ENCODE measurements at regions not wholly inside any gene's neighbourhood (a gene's known extent, or its start where the extent isn't known, plus 50 kb on each side); places are given as distances from the start of the nearest gene placed in this dataset.

DNA sequence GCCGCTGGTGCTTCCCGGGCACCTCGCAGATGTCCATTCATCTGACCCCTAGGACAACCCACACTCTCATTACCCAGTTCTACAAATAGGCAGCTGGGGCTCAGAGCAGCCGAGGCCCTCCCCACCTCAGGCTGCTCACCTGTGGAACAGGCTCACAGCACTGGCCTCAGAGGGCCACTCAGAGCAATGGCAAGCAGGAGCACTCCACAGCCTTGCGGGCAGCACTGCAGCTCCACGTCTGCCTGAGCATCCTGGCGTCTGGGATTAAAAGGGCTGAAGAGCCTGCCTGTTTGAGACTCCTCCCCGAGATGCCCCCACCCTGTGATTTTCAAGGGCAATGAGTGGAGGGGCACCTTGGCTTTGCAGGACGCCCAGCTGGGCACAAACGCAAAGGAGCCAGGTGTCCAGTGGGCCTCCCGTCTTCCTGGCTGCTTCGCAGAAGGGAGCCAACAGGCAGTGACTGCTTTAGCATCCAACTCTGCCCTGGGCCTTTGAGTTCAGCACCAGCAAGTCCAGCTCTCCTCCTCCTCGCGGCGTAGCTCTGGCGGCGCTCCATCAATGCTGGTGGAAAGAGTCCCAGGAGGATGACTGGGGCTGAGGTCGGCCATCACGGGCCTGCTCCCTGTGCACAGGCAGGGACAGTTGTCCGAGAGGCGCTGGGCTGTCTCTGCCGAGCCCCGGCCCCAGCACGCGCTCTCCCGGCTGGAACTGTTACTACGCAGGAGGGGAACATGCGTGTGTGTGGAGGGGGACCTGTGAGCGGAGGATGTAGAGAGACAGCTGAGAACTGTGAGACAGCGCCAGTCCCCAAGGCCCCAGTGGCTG lies 297.2 kb downstream of the NDUFA10 start:
- TF ChIP-seq, protein P1, sequence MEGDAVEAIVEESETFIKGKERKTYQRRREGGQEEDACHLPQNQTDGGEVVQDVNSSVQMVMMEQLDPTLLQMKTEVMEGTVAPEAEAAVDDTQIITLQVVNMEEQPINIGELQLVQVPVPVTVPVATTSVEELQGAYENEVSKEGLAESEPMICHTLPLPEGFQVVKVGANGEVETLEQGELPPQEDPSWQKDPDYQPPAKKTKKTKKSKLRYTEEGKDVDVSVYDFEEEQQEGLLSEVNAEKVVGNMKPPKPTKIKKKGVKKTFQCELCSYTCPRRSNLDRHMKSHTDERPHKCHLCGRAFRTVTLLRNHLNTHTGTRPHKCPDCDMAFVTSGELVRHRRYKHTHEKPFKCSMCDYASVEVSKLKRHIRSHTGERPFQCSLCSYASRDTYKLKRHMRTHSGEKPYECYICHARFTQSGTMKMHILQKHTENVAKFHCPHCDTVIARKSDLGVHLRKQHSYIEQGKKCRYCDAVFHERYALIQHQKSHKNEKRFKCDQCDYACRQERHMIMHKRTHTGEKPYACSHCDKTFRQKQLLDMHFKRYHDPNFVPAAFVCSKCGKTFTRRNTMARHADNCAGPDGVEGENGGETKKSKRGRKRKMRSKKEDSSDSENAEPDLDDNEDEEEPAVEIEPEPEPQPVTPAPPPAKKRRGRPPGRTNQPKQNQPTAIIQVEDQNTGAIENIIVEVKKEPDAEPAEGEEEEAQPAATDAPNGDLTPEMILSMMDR (conservative IDR thresholded peaks at IDR 0.05 in 1 of 2, IDR thresholded peaks at IDR 0.05 in 1 of 2; ENCODE audit: low read depth in 1 of 2, low read length in 2 of 2) = no peak
- no peak for TF ChIP-seq EZH2 (IDR thresholded peaks at IDR 0.05; ENCODE audit: low read length, missing control alignments)
